OCI-LY1 (cell line): ENCODE measurements at regions not wholly inside any gene's neighbourhood (a gene's known extent, or its start where the extent isn't known, plus 50 kb on each side); places are given as distances from the start of the nearest gene placed in this dataset.

Experiments
- EZH2 ChIP-seq: fragments of 200-600 bp; sonication (generic), shearing (Covaris generic); IDR thresholded peaks from 2 replicates; pipeline ENCODE4 v1.8.0; 2017; ENCODE audit warnings: borderline replicate concordance, mixed run types, mild to moderate bottlenecking, antibody characterized with exemption, low read length, moderate library complexity, mixed read lengths
- TF ChIP-seq, protein P1 (sequence below): fragments of 200-600 bp; sonication (generic), shearing (Covaris generic); IDR thresholded peaks from 2 replicates; pipeline ENCODE4 v1.5.1; 2017; ENCODE audit warnings: mild to moderate bottlenecking, antibody characterized with exemption, low read length, moderate library complexity, mixed read lengths

DNA sequence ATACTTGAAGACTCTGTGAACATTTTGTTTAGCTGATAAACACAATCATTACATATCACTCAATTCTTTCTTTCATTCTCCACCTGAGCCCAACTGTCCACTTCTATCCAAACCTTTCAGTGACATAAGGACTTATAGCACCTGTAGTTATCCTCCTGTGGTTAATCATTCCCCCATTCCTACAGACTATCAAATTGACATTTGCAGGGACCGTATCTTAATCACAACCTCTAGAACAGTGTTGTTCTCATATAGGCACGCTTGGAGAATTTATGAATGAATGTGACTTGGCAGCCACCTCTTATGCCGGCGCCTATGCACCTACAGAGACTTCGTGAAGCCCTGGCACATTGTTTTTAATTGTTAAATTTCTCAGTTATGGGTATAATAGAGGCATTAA lies 83.9 kb upstream of the CXADR start:
- TF ChIP-seq, protein P1, sequence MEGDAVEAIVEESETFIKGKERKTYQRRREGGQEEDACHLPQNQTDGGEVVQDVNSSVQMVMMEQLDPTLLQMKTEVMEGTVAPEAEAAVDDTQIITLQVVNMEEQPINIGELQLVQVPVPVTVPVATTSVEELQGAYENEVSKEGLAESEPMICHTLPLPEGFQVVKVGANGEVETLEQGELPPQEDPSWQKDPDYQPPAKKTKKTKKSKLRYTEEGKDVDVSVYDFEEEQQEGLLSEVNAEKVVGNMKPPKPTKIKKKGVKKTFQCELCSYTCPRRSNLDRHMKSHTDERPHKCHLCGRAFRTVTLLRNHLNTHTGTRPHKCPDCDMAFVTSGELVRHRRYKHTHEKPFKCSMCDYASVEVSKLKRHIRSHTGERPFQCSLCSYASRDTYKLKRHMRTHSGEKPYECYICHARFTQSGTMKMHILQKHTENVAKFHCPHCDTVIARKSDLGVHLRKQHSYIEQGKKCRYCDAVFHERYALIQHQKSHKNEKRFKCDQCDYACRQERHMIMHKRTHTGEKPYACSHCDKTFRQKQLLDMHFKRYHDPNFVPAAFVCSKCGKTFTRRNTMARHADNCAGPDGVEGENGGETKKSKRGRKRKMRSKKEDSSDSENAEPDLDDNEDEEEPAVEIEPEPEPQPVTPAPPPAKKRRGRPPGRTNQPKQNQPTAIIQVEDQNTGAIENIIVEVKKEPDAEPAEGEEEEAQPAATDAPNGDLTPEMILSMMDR, result no peak
- TF ChIP-seq EZH2, result no peak
